ENCODE measurements at regions not wholly inside any gene's neighbourhood (a gene's known extent, or its start where the extent isn't known, plus 50 kb on each side); places are given as distances from the start of the nearest gene placed in this dataset.

- TF ChIP-seq CTCF (IDR thresholded peaks at IDR 0.05; ENCODE audit: insufficient read depth, low read length, severe bottlenecking), result no peak
- peaks cover 4% of the 10 kb centered on the region for H3K27me3 ChIP-seq (ENCODE audit: control insufficient read depth, insufficient read depth, low read length)
- DNase-seq (ENCODE audit: low read depth), result no peak
- H3K36me3 ChIP-seq (ENCODE audit: control insufficient read depth, insufficient read depth, low read length), result no peaks in the 10 kb centered on the region
- no peak overlapping the region for H3K4me3 ChIP-seq (ENCODE audit: low read depth, low read length)
- no peak for FAIRE-seq
Observed at GRCh38 chr4:41806807-41807206, 58.3 kb upstream of the PHOX2B start.

DNA sequence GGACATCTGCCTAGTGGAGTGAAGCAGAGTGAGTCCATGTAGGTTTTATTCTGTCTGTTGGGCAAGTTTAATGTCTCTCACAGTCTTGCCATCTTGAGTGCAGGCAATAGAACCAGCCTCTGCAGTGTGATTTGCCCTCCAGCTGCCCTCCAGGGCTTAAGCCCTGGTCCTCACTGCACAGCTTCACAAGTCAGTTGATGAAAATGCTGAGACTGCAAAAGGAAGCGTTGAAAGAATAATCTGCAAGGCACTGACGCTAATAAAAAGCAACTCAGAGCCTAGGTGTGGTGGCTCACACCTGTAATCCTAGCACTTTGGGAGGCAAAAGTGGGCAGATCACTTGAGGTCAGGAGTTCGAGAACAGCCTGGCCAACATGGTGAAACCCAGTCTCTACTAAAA is 54.1 kb upstream of the PHOX2B start:
- peak; percentile 32 for FAIRE-seq
- no peak for TF ChIP-seq CTCF (IDR thresholded peaks at IDR 0.05; ENCODE audit: insufficient read depth, low read length, severe bottlenecking)
- DNase-seq (ENCODE audit: low read depth), result no peak
- Histone ChIP-seq H3K4me3 (ENCODE audit: low read depth, low read length) (no peak overlapping the region), H3K36me3 (ENCODE audit: control insufficient read depth, insufficient read depth, low read length) (no peaks in the 10 kb centered on the region), H3K27me3 (ENCODE audit: control insufficient read depth, insufficient read depth, low read length) (peaks cover 2% of the 10 kb centered on the region)

GRCh38 chr4:41799126-41799525 is 50.6 kb upstream of the PHOX2B start:
- FAIRE-seq, result no peak

More at GRCh38 chr4:41799126-41799525, 50.6 kb upstream of the PHOX2B start:
- H3K36me3 ChIP-seq (ENCODE audit: control insufficient read depth, insufficient read depth, low read length), result no peaks in the 10 kb centered on the region
- H3K27me3 ChIP-seq (ENCODE audit: control insufficient read depth, insufficient read depth, low read length), result peaks cover 2% of the 10 kb centered on the region
- no peak overlapping the region for H3K4me3 ChIP-seq (ENCODE audit: low read depth, low read length)
- no peak for TF ChIP-seq CTCF (IDR thresholded peaks at IDR 0.05; ENCODE audit: insufficient read depth, low read length, severe bottlenecking)
- DNase-seq (ENCODE audit: low read depth), result no peak
